ENCODE measurements at regions not wholly inside any gene's neighbourhood (a gene's known extent, or its start where the extent isn't known, plus 50 kb on each side); places are given as distances from the start of the nearest gene placed in this dataset.
A peak's percentile ranks its signal among the peaks of the same experiment; 100 is the strongest.

GRCh38 chr14:49999826-50000379 lies 107.0 kb downstream of the ARF6 start:
- peak; percentile 11 for DNase-seq

- DNase-seq = peak; percentile 45
Observed at GRCh38 chr14:50000380-50001150, 107.7 kb downstream of the ARF6 start.

GRCh38 chr14:50001151-50001998 lies 108.5 kb downstream of the ARF6 start:
- peak; percentile 14 for DNase-seq

GRCh38 chr14:50001999-50002925 lies 109.4 kb downstream of the ARF6 start:
- DNase-seq = peak; percentile 11

GRCh38 chr14:50002926-50003212 lies 110.0 kb downstream of the ARF6 start:
- no peak for DNase-seq

- DNase-seq = peak; percentile 70
Observed at GRCh38 chr14:50003213-50004021, 110.5 kb downstream of the ARF6 start.

- DNase-seq = no peak
Observed at GRCh38 chr14:50006141-50006540, 110.2 kb downstream of the VCPKMT start.

GRCh38 chr14:50007123-50007903 lies 109.1 kb downstream of the VCPKMT start:
- DNase-seq = no peak

- no peak for DNase-seq
Observed at GRCh38 chr14:50008562-50008961, 107.8 kb downstream of the VCPKMT start.

GRCh38 chr14:50008974-50009373 lies 107.4 kb downstream of the VCPKMT start:
- DNase-seq = no peak

- no peak for DNase-seq
Observed at GRCh38 chr14:50010752-50011151, 105.6 kb downstream of the VCPKMT start.

- no peak for DNase-seq
Observed at GRCh38 chr14:50011242-50011641, 105.1 kb downstream of the VCPKMT start.

- no peak for DNase-seq
Observed at GRCh38 chr14:50012644-50013043, 103.7 kb downstream of the VCPKMT start.

- DNase-seq = no peak
Observed at GRCh38 chr14:50013198-50013918, 103.0 kb downstream of the VCPKMT start.

- DNase-seq = no peak
Observed at GRCh38 chr14:50013934-50014333, 102.4 kb downstream of the VCPKMT start.

GRCh38 chr14:50014809-50015430 lies 101.5 kb downstream of the VCPKMT start:
- no peak for DNase-seq

GRCh38 chr14:50015716-50016115 lies 100.7 kb downstream of the VCPKMT start:
- no peak for DNase-seq

- DNase-seq = no peak
Observed at GRCh38 chr14:50018201-50018932, 98.0 kb downstream of the VCPKMT start.

GRCh38 chr14:50018933-50019210 lies 97.5 kb downstream of the VCPKMT start:
- no peak for DNase-seq

Measured in retina (tissue), 1 donor.